DND-41 (cell line): ENCODE measurements at regions not wholly inside any gene's neighbourhood (a gene's known extent, or its start where the extent isn't known, plus 50 kb on each side); places are given as distances from the start of the nearest gene placed in this dataset.
A peak's percentile ranks its signal among the peaks of the same experiment; 100 is the strongest.

Experiments used
- ATAC-seq: fragments of 200-7000 bp; cut with Tn5 transposase; 3 replicates; pipeline ENCODE4 v1.9.1; 2021; ENCODE audit warnings: low read depth; ENCODE audit not compliant: insufficient read depth
- DNase-seq: peaks from one replicate; pipeline ENCODE4 v3.0.0-alpha.2; 2020
- H2AFZ ChIP-seq: 2 replicates; pipeline ENCODE4 v1.6.0; 2012; ENCODE audit warnings: low read depth, low read length
- H3K27ac ChIP-seq: 2 replicates; pipeline ENCODE4 v1.5.1; 2012; ENCODE audit warnings: low read length, inconsistent platforms
- H3K27me3 ChIP-seq: fragments of 200-600 bp; sonication (generic); 2 replicates; pipeline ENCODE4 v1.6.0; 2012; ENCODE audit warnings: low read length, mild to moderate bottlenecking, inconsistent platforms; ENCODE audit not compliant: insufficient read depth, poor library complexity
- H3K36me3 ChIP-seq: 2 replicates; pipeline ENCODE4 v1.5.1; 2012; ENCODE audit warnings: low read length, inconsistent platforms; ENCODE audit not compliant: insufficient read depth
- H3K4me1 ChIP-seq: 2 replicates; pipeline ENCODE4 v1.5.1; 2012; ENCODE audit warnings: mild to moderate bottlenecking, low read length; ENCODE audit not compliant: insufficient read depth
- H3K4me2 ChIP-seq: 2 replicates; pipeline ENCODE4 v1.6.0; 2012; ENCODE audit warnings: mild to moderate bottlenecking, moderate library complexity, low read length, inconsistent platforms; ENCODE audit not compliant: insufficient read depth
- H3K4me3 ChIP-seq, 2 experiments: fragments of 200-600 bp in 1 of 2; shearing (Covaris generic) in 1 of 2; 2 replicates each; pipeline ENCODE4 v1.5.1; 2012 to 2016; ENCODE audit warnings: inconsistent platforms in 2 of 2, low read length in 2 of 2, mild to moderate bottlenecking in 2 of 2, low read depth in 1 of 2, moderate library complexity in 1 of 2
- H3K79me2 ChIP-seq: 2 replicates; pipeline ENCODE4 v1.6.0; 2012; ENCODE audit warnings: low read length, inconsistent platforms; ENCODE audit not compliant: insufficient read depth
- H3K9ac ChIP-seq: 2 replicates; pipeline ENCODE4 v1.6.0; 2012; ENCODE audit warnings: low read depth, mild to moderate bottlenecking, inconsistent platforms, low read length, moderate library complexity
- H3K9me3 ChIP-seq: 2 replicates; pipeline ENCODE4 v1.5.1; 2012; ENCODE audit warnings: low read length, moderate library complexity, mild to moderate bottlenecking, inconsistent platforms; ENCODE audit not compliant: insufficient read depth, severe bottlenecking
- H4K20me1 ChIP-seq: 2 replicates; pipeline ENCODE4 v1.6.0; 2012; ENCODE audit warnings: low read length; ENCODE audit not compliant: insufficient read depth
- CTCF ChIP-seq: IDR thresholded peaks from 2 replicates; pipeline ENCODE4 v1.5.1; 2012; ENCODE audit warnings: borderline replicate concordance, low read length, moderate library complexity, mild to moderate bottlenecking; ENCODE audit not compliant: poor library complexity, severe bottlenecking; ENCODE audit errors: extremely low read depth
- EZH2 ChIP-seq: IDR thresholded peaks from 3 replicates; pipeline ENCODE4 v1.6.1; 2012; ENCODE audit warnings: borderline replicate concordance, low read depth, mild to moderate bottlenecking, moderate library complexity, low read length, inconsistent platforms; ENCODE audit not compliant: severe bottlenecking

DNA sequence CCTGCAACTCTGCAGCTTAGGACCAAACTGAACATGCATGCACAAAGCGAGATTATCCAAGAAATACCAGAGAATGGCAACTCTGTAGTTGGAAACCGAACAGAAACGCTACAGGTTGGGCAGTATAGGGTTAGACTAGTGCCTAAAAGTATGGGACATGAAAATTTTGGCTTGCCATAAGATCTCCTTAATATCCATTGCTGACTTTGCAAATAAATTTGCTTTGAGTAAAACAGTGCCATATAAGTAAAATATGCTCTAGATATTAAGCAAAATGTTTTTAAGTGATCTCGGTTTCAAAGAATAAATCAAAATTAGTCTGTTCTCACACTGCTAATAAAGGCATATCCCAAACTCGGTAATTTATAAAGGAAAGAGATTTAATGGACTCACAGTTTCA is 456.0 kb downstream of the PRDM9 start:
- no peak overlapping the region for H2AFZ ChIP-seq
- no peak overlapping the region for H3K4me2 ChIP-seq
- DNase-seq: no peak
- no peaks in the 10 kb centered on the region for H3K4me1 ChIP-seq
- H3K9ac ChIP-seq: no peak overlapping the region
- ATAC-seq: no peak
- no peaks in the 10 kb centered on the region for H3K36me3 ChIP-seq
- no peaks in the 10 kb centered on the region for H3K79me2 ChIP-seq
- no peak overlapping the region for H3K27ac ChIP-seq
- no peaks in the 10 kb centered on the region for H4K20me1 ChIP-seq
- H3K4me3 ChIP-seq: no peak overlapping the region
- H3K27me3 ChIP-seq: no peaks in the 10 kb centered on the region
- no peak for TF ChIP-seq CTCF
- no peak for TF ChIP-seq EZH2
- no peaks in the 10 kb centered on the region for H3K9me3 ChIP-seq

DNA sequence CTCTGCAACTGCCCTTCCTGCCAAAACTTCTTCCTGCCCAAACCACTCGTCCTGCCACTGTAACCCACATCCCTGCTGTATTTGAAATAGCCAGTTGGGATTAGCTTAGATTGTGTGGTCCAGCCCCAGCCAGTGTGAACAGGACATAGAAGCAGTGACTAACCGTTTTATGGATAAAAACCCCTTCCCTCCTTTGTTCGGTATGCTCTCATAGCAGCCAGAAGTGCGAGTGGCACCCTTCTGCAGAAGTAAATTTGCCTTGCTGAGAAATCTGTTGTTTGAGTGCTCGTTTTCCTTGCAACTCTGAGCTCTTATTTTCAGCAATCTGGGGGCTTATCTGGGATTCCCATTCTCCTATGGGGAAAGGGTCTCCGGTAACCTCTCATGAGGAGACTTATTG is 470.0 kb downstream of the PRDM9 start:
- DNase-seq: no peak
- Histone ChIP-seq H3K9ac (no peak overlapping the region), H4K20me1 (no peaks in the 10 kb centered on the region), H3K4me1 (no peaks in the 10 kb centered on the region), H3K9me3 (peaks cover 10% of the 10 kb centered on the region), H2AFZ (no peak overlapping the region), H3K27ac (no peak overlapping the region), H3K4me2 (no peak overlapping the region), H3K27me3 (no peaks in the 10 kb centered on the region), H3K36me3 (no peaks in the 10 kb centered on the region), H3K79me2 (no peaks in the 10 kb centered on the region), H3K4me3 (no peak overlapping the region)
- TF ChIP-seq CTCF: no peak
- ATAC-seq: no peak

DNA sequence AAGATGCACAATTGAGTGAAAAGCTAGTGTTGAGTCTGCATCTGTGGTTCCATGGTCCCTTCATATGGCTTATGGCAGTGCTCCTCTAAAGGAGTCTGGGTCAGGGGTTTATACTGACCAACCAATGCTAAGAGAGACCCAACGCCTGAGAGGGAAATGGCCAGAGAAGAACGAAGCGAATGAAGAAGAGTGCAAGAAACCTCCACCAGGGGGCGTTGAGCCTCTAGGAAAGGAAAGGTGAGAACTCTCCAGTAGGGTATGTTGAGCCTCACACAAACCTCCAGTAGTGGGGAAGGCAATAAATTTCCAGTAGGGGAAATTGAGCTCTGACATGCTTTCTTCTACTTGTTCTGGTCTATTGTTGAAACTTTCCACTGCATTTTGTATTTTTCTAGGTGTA is 470.6 kb downstream of the PRDM9 start:
- Histone ChIP-seq H3K36me3 (no peaks in the 10 kb centered on the region), H3K79me2 (no peaks in the 10 kb centered on the region), H3K4me2 (no peak overlapping the region), H3K9me3 (peaks cover 10% of the 10 kb centered on the region), H4K20me1 (no peaks in the 10 kb centered on the region), H3K9ac (no peak overlapping the region), H3K27me3 (no peaks in the 10 kb centered on the region), H3K4me3 (no peak overlapping the region), H3K4me1 (no peaks in the 10 kb centered on the region), H3K27ac (no peak overlapping the region), H2AFZ (no peak overlapping the region)
- ATAC-seq: no peak
- peak; percentile 16 for DNase-seq
- no peak for TF ChIP-seq EZH2
- TF ChIP-seq CTCF: peak; percentile 46

GRCh38 chr5:23991406-23991805 is 484.0 kb downstream of the PRDM9 start:
- no peaks in the 10 kb centered on the region for H3K9me3 ChIP-seq
- H2AFZ ChIP-seq: no peak overlapping the region
- no peak overlapping the region for H3K4me2 ChIP-seq

More at GRCh38 chr5:23991406-23991805, 484.0 kb downstream of the PRDM9 start:
- TF ChIP-seq EZH2: no peak
- no peak for TF ChIP-seq CTCF
- H3K4me3 ChIP-seq: no peak overlapping the region
- no peaks in the 10 kb centered on the region for H3K27me3 ChIP-seq
- H3K4me1 ChIP-seq: no peaks in the 10 kb centered on the region
- no peaks in the 10 kb centered on the region for H4K20me1 ChIP-seq
- H3K9ac ChIP-seq: no peak overlapping the region
- H3K27ac ChIP-seq: no peak overlapping the region
- no peaks in the 10 kb centered on the region for H3K79me2 ChIP-seq
- no peaks in the 10 kb centered on the region for H3K36me3 ChIP-seq
- DNase-seq (no peak), ATAC-seq (no peak)
